ENCODE measurements at regions not wholly inside any gene's neighbourhood (a gene's known extent, or its start where the extent isn't known, plus 50 kb on each side); places are given as distances from the start of the nearest gene placed in this dataset.
"Not testable (repeated sequence)": the region's sequence is repeated elsewhere in the genome, so short reads cannot be mapped to it uniquely, and the experiment has no call there.

- DNase-seq (ENCODE audit: low spot score) = no peak
Measured at GRCh38 chr5:57429513-57430120, 53.0 kb downstream of the ACTBL2 start.

- not testable (repeated sequence) for DNase-seq (ENCODE audit: low spot score)
Measured at GRCh38 chr5:57429021-57429420, 53.6 kb downstream of the ACTBL2 start.

- DNase-seq (ENCODE audit: low spot score) = no peak
Measured at GRCh38 chr5:57422993-57423392, 59.6 kb downstream of the ACTBL2 start.

GRCh38 chr5:57422341-57422740 is 60.3 kb downstream of the ACTBL2 start:
- no peak for DNase-seq (ENCODE audit: low spot score)

- no peak for DNase-seq (ENCODE audit: low spot score)
Measured at GRCh38 chr5:57420801-57421200, 61.8 kb downstream of the ACTBL2 start.

GRCh38 chr5:57417971-57418370 is 64.6 kb downstream of the ACTBL2 start:
- no peak for DNase-seq (ENCODE audit: low spot score)

- DNase-seq (ENCODE audit: low spot score) = no peak
Measured at GRCh38 chr5:57417320-57417719, 65.3 kb downstream of the ACTBL2 start.

GRCh38 chr5:57416278-57416994 is 66.2 kb downstream of the ACTBL2 start:
- no peak for DNase-seq (ENCODE audit: low spot score)

- DNase-seq (ENCODE audit: low spot score) = no peak
Measured at GRCh38 chr5:57414857-57415256, 67.8 kb downstream of the ACTBL2 start.

- no peak for DNase-seq (ENCODE audit: low spot score)
Measured at GRCh38 chr5:57414191-57414590, 68.4 kb downstream of the ACTBL2 start.

GRCh38 chr5:57413145-57413544 is 69.5 kb downstream of the ACTBL2 start:
- no peak for DNase-seq (ENCODE audit: low spot score)

GRCh38 chr5:57412680-57413079 is 69.9 kb downstream of the ACTBL2 start:
- no peak for DNase-seq (ENCODE audit: low spot score)

- no peak for DNase-seq (ENCODE audit: low spot score)
Measured at GRCh38 chr5:57411982-57412381, 70.6 kb downstream of the ACTBL2 start.

- DNase-seq (ENCODE audit: low spot score) = no peak
Measured at GRCh38 chr5:57410374-57411320, 72.0 kb downstream of the ACTBL2 start.

- DNase-seq (ENCODE audit: low spot score) = no peak
Measured at GRCh38 chr5:57408714-57409113, 73.9 kb downstream of the ACTBL2 start.

GRCh38 chr5:57408285-57408684 is 74.3 kb downstream of the ACTBL2 start:
- DNase-seq (ENCODE audit: low spot score) = no peak

- no peak for DNase-seq (ENCODE audit: low spot score)
Measured at GRCh38 chr5:57407391-57407790, 75.2 kb downstream of the ACTBL2 start.

GRCh38 chr5:57406641-57407040 is 76.0 kb downstream of the ACTBL2 start:
- no peak for DNase-seq (ENCODE audit: low spot score)

GRCh38 chr5:57405984-57406383 is 76.6 kb downstream of the ACTBL2 start:
- DNase-seq (ENCODE audit: low spot score) = no peak

GRCh38 chr5:57402761-57403160 is 79.8 kb downstream of the ACTBL2 start:
- DNase-seq (ENCODE audit: low spot score) = no peak

GRCh38 chr5:57402348-57402747 is 80.3 kb downstream of the ACTBL2 start:
- no peak for DNase-seq (ENCODE audit: low spot score)

- DNase-seq (ENCODE audit: low spot score) = no peak
Measured at GRCh38 chr5:57398413-57399093, 84.1 kb downstream of the ACTBL2 start.

Measured in germinal center (tissue), 1 donor.